MM.1S (cell line): ENCODE measurements at regions not wholly inside any gene's neighbourhood (a gene's known extent, or its start where the extent isn't known, plus 50 kb on each side); places are given as distances from the start of the nearest gene placed in this dataset.
A peak's percentile ranks its signal among the peaks of the same experiment; 100 is the strongest.

Source experiments
- DNase-seq: peaks from one replicate; pipeline ENCODE4 v3.0.0-alpha.2; 2015
- H2AFZ ChIP-seq: fragments of 300-600 bp; sonication (generic); 2 replicates; pipeline ENCODE4 v1.6.0; 2016; ENCODE audit warnings: antibody characterized with exemption, low read length
- H3F3A ChIP-seq: fragments of 300-600 bp; sonication (generic); 2 replicates; pipeline ENCODE4 v1.6.1; 2016; ENCODE audit warnings: mild to moderate bottlenecking, antibody characterized with exemption, low read length, moderate library complexity, mixed read lengths; ENCODE audit not compliant: insufficient read depth
- H3K27ac ChIP-seq: fragments of 300-600 bp; sonication (generic); 2 replicates; pipeline ENCODE4 v1.5.1; 2016; ENCODE audit warnings: mild to moderate bottlenecking, low read length
- H3K27me3 ChIP-seq: fragments of 300-600 bp; sonication (generic); replicated peaks from 2 replicates; pipeline ENCODE4 v1.6.0; 2016; ENCODE audit warnings: low read length; ENCODE audit not compliant: insufficient read depth
- H3K36me3 ChIP-seq: fragments of 300-600 bp; sonication (generic); replicated peaks from 2 replicates; pipeline ENCODE4 v1.6.1; 2016; ENCODE audit warnings: mild to moderate bottlenecking, low read length, mixed read lengths; ENCODE audit not compliant: insufficient read depth
- H3K4me1 ChIP-seq: fragments of 300-600 bp; sonication (generic); 2 replicates; pipeline ENCODE4 v1.6.1; 2016; ENCODE audit warnings: low read length, mixed read lengths
- H3K4me2 ChIP-seq: fragments of 300-600 bp; sonication (generic); 2 replicates; pipeline ENCODE4 v1.6.0; 2016; ENCODE audit warnings: low read depth, low read length
- H3K4me3 ChIP-seq: fragments of 300-600 bp; sonication (generic); 2 replicates; pipeline ENCODE4 v1.5.1; 2016; ENCODE audit warnings: low read length, mixed read lengths
- H3K79me2 ChIP-seq: fragments of 300-600 bp; sonication (generic); 2 replicates; pipeline ENCODE4 v1.6.1; 2016; ENCODE audit warnings: mixed run types, low read length, mixed read lengths
- H3K9ac ChIP-seq: fragments of 300-600 bp; sonication (generic); 2 replicates; pipeline ENCODE4 v1.6.1; 2016; ENCODE audit warnings: low read length, mixed read lengths
- H3K9me2 ChIP-seq: fragments of 300-600 bp; sonication (generic); replicated peaks from 2 replicates; pipeline ENCODE4 v1.6.1; 2016; ENCODE audit warnings: mild to moderate bottlenecking, low read length, mixed read lengths; ENCODE audit not compliant: insufficient read depth
- H3K9me3 ChIP-seq: fragments of 300-600 bp; sonication (generic); replicated peaks from 2 replicates; pipeline ENCODE4 v1.6.1; 2016; ENCODE audit warnings: mild to moderate bottlenecking, low read length, mixed read lengths; ENCODE audit not compliant: insufficient read depth
- H4K20me1 ChIP-seq: fragments of 300-600 bp; sonication (generic); 2 replicates; pipeline ENCODE4 v1.6.1; 2016; ENCODE audit warnings: mild to moderate bottlenecking, low read length, moderate library complexity, mixed read lengths; ENCODE audit not compliant: insufficient read depth
- CTCF ChIP-seq: fragments of 300-600 bp; sonication (generic); IDR thresholded peaks from 2 replicates; pipeline ENCODE4 v1.5.1; 2016; ENCODE audit warnings: antibody characterized with exemption, low read length, mixed read lengths
- EZH2 ChIP-seq: fragments of 300-600 bp; sonication (generic); optimal IDR thresholded peaks from 2 replicates; pipeline ENCODE3; 2017; ENCODE audit warnings: low read depth, mild to moderate bottlenecking, antibody characterized with exemption, low read length, mixed read lengths
- EZH2phosphoT487 ChIP-seq: fragments of 300-600 bp; sonication (generic); IDR thresholded peaks from 2 replicates; pipeline ENCODE4 v1.6.1; 2018; ENCODE audit warnings: antibody characterized with exemption, low read length

- Histone ChIP-seq H3K27ac (no peak overlapping the region), H3K27me3 (peaks cover 32% of the 10 kb centered on the region), H3K9me2 (no peaks in the 10 kb centered on the region), H3K4me2 (peak overlapping the region; percentile 26; the same call in 1 of the 2 replicates), H2AFZ (no peak overlapping the region), H3K79me2 (no peaks in the 10 kb centered on the region), H3K36me3 (no peaks in the 10 kb centered on the region), H3K4me1 (peaks cover 5% of the 10 kb centered on the region; the same call in 1 of the 2 replicates), H3F3A (no peaks in the 10 kb centered on the region), H4K20me1 (no peaks in the 10 kb centered on the region), H3K4me3 (no peak overlapping the region), H3K9me3 (no peaks in the 10 kb centered on the region), H3K9ac (no peak overlapping the region)
- peak; percentile 16 for DNase-seq
- no peak for TF ChIP-seq CTCF
- TF ChIP-seq EZH2, result no peak
- TF ChIP-seq EZH2phosphoT487, result no peak
Measured at GRCh38 chr11:69388210-69388609, 93.3 kb upstream of the LINC01488 start.

- H3K9ac ChIP-seq, result no peak overlapping the region
- no peak for DNase-seq
- H3K4me1 ChIP-seq, result peaks cover 5% of the 10 kb centered on the region; the same call in 1 of the 2 replicates
- H3K4me2 ChIP-seq, result no peak overlapping the region
- no peak overlapping the region for H2AFZ ChIP-seq
- H3K36me3 ChIP-seq, result no peaks in the 10 kb centered on the region
- TF ChIP-seq EZH2phosphoT487, result no peak
- no peak for TF ChIP-seq CTCF
- TF ChIP-seq EZH2, result no peak
- H3K9me3 ChIP-seq, result no peaks in the 10 kb centered on the region
- no peaks in the 10 kb centered on the region for H3K79me2 ChIP-seq
- no peak overlapping the region for H3K4me3 ChIP-seq
- H3K27ac ChIP-seq, result no peak overlapping the region
- H3K9me2 ChIP-seq, result no peaks in the 10 kb centered on the region
- H3K27me3 ChIP-seq, result peaks cover 37% of the 10 kb centered on the region
- no peaks in the 10 kb centered on the region for H3F3A ChIP-seq
- no peaks in the 10 kb centered on the region for H4K20me1 ChIP-seq
Measured at GRCh38 chr11:69388661-69389060, 92.8 kb upstream of the LINC01488 start.

- H3K9me2 ChIP-seq, result no peaks in the 10 kb centered on the region
- peaks cover 5% of the 10 kb centered on the region; the same call in 1 of the 2 replicates for H3K4me1 ChIP-seq
- H4K20me1 ChIP-seq, result no peaks in the 10 kb centered on the region
- no peak overlapping the region for H2AFZ ChIP-seq
- peaks cover 46% of the 10 kb centered on the region for H3K27me3 ChIP-seq
- H3K4me3 ChIP-seq, result no peak overlapping the region
- H3K27ac ChIP-seq, result no peak overlapping the region
- H3K9ac ChIP-seq, result no peak overlapping the region
- no peaks in the 10 kb centered on the region for H3K79me2 ChIP-seq
- TF ChIP-seq CTCF (no peak), EZH2phosphoT487 (no peak), EZH2 (no peak)
- no peak for DNase-seq
- no peaks in the 10 kb centered on the region for H3K9me3 ChIP-seq
- H3K4me2 ChIP-seq, result no peak overlapping the region
- H3K36me3 ChIP-seq, result no peaks in the 10 kb centered on the region
- H3F3A ChIP-seq, result no peaks in the 10 kb centered on the region
Measured at GRCh38 chr11:69390561-69390960, 90.9 kb upstream of the LINC01488 start.
